CD4-positive, alpha-beta T cell treated with Interleukin-15 for 4 hours (primary cell): ENCODE measurements at regions not wholly inside any gene's neighbourhood (a gene's known extent, or its start where the extent isn't known, plus 50 kb on each side); places are given as distances from the start of the nearest gene placed in this dataset.
"Not testable (repeated sequence)": the region's sequence is repeated elsewhere in the genome, so short reads cannot be mapped to it uniquely, and the experiment has no call there.

Experiments used
- DNase-seq: peaks from one replicate; pipeline ENCODE4 v3.0.0-alpha.2; 2020; ENCODE audit warnings: low spot score

DNA sequence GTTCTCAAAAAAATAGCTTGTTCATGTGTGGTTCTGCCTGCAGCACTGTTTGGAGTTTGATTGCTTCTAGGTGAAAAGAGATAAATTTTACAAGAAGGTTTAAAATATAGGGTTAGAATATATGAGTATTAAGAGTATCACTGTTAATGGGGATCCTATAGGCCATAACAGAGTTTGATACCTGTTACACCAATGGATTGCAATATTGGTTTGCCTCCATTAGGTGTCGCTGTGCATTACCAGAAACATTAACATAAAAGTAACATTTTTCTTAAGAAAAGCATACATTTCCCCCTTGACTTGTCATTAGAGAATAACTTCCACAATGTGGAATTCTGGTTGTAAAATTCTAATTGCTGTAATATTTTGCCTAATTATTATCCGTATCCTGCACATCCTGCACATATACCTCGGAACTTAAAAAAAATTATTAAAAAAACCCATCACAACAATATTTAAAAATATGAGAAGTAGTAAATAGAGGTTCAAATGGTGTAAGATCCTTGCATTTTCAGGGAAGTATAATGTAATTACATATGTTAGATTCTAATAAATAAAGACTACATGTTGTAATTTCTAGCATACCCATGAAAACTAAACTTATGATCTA, 63.0 kb downstream of the CYP4A11 start:
- peak; percentile 21 for DNase-seq

DNA sequence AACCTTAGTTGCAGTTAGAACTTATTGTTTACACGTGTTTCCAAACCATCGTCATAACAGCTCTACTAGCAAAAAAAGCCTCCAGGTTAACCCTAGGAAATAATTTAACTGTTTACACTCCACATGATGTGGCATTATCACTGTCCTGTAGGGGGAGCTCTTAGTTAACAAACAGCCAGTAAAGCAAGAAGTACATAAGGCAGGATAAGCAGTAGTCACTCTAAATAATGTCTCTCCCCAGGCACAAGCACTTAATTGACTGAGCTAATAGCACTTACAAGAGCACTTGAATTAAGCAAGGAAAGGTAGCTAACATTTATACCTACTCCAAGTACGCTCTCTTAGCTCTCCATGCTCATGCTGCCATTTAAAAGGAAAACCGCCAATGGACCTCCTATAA, 65.2 kb downstream of the CYP4A11 start:
- DNase-seq = not testable (repeated sequence)
